IMR-90 (cell line): ENCODE measurements at regions not wholly inside any gene's neighbourhood (a gene's known extent, or its start where the extent isn't known, plus 50 kb on each side); places are given as distances from the start of the nearest gene placed in this dataset.

ENCODE experiments used
- FOS ChIP-seq: fragments of 150-350 bp; IDR thresholded peaks from 2 replicates; pipeline ENCODE4 v1.6.1; 2016; ENCODE audit warnings: low read depth, low read length
- POLR2A ChIP-seq: IDR thresholded peaks from 2 replicates; pipeline ENCODE4 v1.6.1; 2012; ENCODE audit warnings: mild to moderate bottlenecking, low read depth, low read length
- RAD21 ChIP-seq: IDR thresholded peaks from 2 replicates; pipeline ENCODE4 v1.6.1; 2012; ENCODE audit warnings: low read length, improper control_type of control experiment
- RFX5 ChIP-seq: IDR thresholded peaks from 2 replicates; pipeline ENCODE4 v1.8.0; 2012; ENCODE audit warnings: low read depth, mild to moderate bottlenecking, low read length, moderate library complexity
- TF ChIP-seq, protein P1 (sequence below): fragments of 150-350 bp; IDR thresholded peaks from 2 replicates; pipeline ENCODE4 v1.6.1; 2017; ENCODE audit warnings: mild to moderate bottlenecking, antibody characterized with exemption, low read length, low read depth
- TF ChIP-seq, protein P2 (sequence below): conservative IDR thresholded peaks from 2 replicates; pipeline ENCODE4 v1.5.1; 2012; ENCODE audit warnings: mild to moderate bottlenecking, low read depth, low read length, improper control_type of control experiment

DNA sequence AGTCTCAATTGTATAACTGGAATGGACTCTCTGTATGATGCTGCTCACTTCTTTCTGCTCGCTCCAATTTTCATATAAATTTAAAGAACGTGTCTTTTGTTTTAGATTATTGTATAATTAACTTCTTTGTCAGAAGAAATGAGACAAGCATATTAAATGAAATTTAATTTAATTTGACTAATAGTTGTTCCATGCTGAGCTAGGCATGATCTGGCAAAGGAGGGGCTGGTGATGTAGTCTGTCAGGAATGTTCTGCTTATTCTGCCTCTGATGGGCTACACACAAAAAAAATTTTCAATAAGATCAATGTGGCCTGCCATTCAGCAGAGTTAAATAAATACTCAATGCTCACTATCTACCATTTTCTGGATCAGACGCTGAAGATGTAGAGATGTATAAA is 208.4 kb upstream of the CD96 start:
- TF ChIP-seq, protein P1, sequence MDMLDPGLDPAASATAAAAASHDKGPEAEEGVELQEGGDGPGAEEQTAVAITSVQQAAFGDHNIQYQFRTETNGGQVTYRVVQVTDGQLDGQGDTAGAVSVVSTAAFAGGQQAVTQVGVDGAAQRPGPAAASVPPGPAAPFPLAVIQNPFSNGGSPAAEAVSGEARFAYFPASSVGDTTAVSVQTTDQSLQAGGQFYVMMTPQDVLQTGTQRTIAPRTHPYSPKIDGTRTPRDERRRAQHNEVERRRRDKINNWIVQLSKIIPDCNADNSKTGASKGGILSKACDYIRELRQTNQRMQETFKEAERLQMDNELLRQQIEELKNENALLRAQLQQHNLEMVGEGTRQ: no peak
- TF ChIP-seq RFX5: no peak
- TF ChIP-seq, protein P2, sequence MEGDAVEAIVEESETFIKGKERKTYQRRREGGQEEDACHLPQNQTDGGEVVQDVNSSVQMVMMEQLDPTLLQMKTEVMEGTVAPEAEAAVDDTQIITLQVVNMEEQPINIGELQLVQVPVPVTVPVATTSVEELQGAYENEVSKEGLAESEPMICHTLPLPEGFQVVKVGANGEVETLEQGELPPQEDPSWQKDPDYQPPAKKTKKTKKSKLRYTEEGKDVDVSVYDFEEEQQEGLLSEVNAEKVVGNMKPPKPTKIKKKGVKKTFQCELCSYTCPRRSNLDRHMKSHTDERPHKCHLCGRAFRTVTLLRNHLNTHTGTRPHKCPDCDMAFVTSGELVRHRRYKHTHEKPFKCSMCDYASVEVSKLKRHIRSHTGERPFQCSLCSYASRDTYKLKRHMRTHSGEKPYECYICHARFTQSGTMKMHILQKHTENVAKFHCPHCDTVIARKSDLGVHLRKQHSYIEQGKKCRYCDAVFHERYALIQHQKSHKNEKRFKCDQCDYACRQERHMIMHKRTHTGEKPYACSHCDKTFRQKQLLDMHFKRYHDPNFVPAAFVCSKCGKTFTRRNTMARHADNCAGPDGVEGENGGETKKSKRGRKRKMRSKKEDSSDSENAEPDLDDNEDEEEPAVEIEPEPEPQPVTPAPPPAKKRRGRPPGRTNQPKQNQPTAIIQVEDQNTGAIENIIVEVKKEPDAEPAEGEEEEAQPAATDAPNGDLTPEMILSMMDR: no peak
- TF ChIP-seq RAD21: no peak
- TF ChIP-seq FOS: no peak
- no peak for TF ChIP-seq POLR2A
